HEK293 (cell line): ENCODE measurements at regions not wholly inside any gene's neighbourhood (a gene's known extent, or its start where the extent isn't known, plus 50 kb on each side); places are given as distances from the start of the nearest gene placed in this dataset.

Source experiments
- EGR2 ChIP-seq: fragments of 450-650 bp; formaldehyde crosslinking; IDR thresholded peaks from 2 replicates; pipeline ENCODE4 v1.5.1; 2016; ENCODE audit warnings: low read depth, missing biosample characterization, missing genetic modification characterization
- YY1 ChIP-seq: fragments of 450-650 bp; formaldehyde crosslinking; IDR thresholded peaks from 2 replicates; pipeline ENCODE4 v1.5.1; 2018; ENCODE audit warnings: missing biosample characterization, missing genetic modification characterization
- ZBTB1 ChIP-seq: fragments of 450-650 bp; formaldehyde crosslinking; IDR thresholded peaks from 2 replicates; pipeline ENCODE4 v1.5.1; 2016; ENCODE audit warnings: missing biosample characterization, missing genetic modification characterization
- ZNF140 ChIP-seq: fragments of 450-650 bp; formaldehyde crosslinking; IDR thresholded peaks from 2 replicates; pipeline ENCODE4 v1.5.1; 2016; ENCODE audit warnings: missing biosample characterization, missing genetic modification characterization
- ZNF423 ChIP-seq: fragments of 450-650 bp; formaldehyde crosslinking; IDR thresholded peaks from 2 replicates; pipeline ENCODE4 v1.5.1; 2016; ENCODE audit warnings: missing biosample characterization, missing genetic modification characterization
- ZNF560 ChIP-seq: fragments of 450-650 bp; formaldehyde crosslinking; IDR thresholded peaks from 2 replicates; pipeline ENCODE4 v1.5.1; 2017; ENCODE audit warnings: missing biosample characterization, missing genetic modification characterization, borderline replicate concordance
- ZNF843 ChIP-seq: fragments of 450-650 bp; formaldehyde crosslinking; IDR thresholded peaks from 2 replicates; pipeline ENCODE4 v1.5.1; 2016; ENCODE audit warnings: missing biosample characterization, missing genetic modification characterization
- ZSCAN30 ChIP-seq: fragments of 450-650 bp; IDR thresholded peaks from 2 replicates; pipeline ENCODE4 v1.5.1; 2018; ENCODE audit warnings: missing biosample characterization, mild to moderate bottlenecking, missing genetic modification characterization, moderate library complexity
- TF ChIP-seq, protein P1 (sequence below): fragments of 450-650 bp; formaldehyde crosslinking; IDR thresholded peaks from 2 replicates; pipeline ENCODE4 v1.5.1; 2016; ENCODE audit warnings: missing biosample characterization, missing genetic modification characterization

DNA sequence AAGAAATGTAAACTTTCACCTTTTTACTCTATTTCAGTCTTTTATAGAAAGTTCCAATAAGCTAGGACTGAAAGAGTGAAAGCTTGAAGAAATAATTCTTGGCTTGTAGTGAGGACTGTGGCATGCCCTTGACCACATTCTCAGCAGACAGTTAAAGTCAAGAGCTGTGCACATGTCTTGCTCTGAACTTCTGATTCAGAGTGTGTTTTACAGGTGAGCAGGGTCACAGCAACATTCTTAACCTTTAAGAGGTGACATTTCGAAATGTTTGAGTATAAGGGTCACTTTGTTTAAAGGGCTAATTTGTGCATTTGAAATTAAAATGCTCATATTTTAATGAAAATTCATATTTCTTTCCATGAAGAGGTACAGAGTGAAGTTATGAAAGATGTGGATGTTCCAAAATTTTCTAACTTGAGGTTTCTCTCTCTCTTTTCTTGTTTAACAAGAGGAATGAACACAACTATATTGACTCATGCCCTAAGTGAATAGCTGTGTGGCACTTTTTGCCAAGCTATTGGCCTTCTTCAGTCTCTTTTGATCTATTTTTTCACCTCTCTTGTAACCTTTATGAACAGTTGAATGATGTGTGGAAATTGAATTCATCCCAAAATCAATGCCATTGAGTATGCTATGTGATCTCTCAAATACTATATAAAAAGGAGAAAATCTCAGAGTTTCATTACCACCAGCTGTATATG, 918.1 kb downstream of the ADGRL2 start:
- TF ChIP-seq, protein P1, sequence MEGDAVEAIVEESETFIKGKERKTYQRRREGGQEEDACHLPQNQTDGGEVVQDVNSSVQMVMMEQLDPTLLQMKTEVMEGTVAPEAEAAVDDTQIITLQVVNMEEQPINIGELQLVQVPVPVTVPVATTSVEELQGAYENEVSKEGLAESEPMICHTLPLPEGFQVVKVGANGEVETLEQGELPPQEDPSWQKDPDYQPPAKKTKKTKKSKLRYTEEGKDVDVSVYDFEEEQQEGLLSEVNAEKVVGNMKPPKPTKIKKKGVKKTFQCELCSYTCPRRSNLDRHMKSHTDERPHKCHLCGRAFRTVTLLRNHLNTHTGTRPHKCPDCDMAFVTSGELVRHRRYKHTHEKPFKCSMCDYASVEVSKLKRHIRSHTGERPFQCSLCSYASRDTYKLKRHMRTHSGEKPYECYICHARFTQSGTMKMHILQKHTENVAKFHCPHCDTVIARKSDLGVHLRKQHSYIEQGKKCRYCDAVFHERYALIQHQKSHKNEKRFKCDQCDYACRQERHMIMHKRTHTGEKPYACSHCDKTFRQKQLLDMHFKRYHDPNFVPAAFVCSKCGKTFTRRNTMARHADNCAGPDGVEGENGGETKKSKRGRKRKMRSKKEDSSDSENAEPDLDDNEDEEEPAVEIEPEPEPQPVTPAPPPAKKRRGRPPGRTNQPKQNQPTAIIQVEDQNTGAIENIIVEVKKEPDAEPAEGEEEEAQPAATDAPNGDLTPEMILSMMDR (tag by site-specific recombination): no peak
- TF ChIP-seq ZNF140: no peak
- TF ChIP-seq ZSCAN30: no peak
- no peak for TF ChIP-seq ZNF423 (tag by site-specific recombination)
- TF ChIP-seq ZNF560 (tag by site-specific recombination): no peak
- no peak for TF ChIP-seq EGR2 (tag by site-specific recombination)
- no peak for TF ChIP-seq ZNF843 (tag by site-specific recombination)
- TF ChIP-seq YY1 (tag by site-specific recombination): no peak
- TF ChIP-seq ZBTB1 (tag by site-specific recombination): no peak
